DOHH2 (cell line): ENCODE measurements at regions not wholly inside any gene's neighbourhood (a gene's known extent, or its start where the extent isn't known, plus 50 kb on each side); places are given as distances from the start of the nearest gene placed in this dataset.

ENCODE experiments used
- EZH2phosphoT487 ChIP-seq: fragments of 200-600 bp; sonication (generic); IDR thresholded peaks from 2 replicates; pipeline ENCODE4 v1.6.1; 2017; ENCODE audit warnings: borderline replicate concordance, mild to moderate bottlenecking, antibody characterized with exemption, low read length, moderate library complexity, mixed read lengths
- TF ChIP-seq, protein P1 (sequence below): fragments of 200-600 bp; sonication (generic); IDR thresholded peaks from one replicate; pipeline ENCODE4 v1.5.1; 2014; ENCODE audit warnings: antibody characterized with exemption, mild to moderate bottlenecking, low read depth, low read length; ENCODE audit not compliant: poor library complexity, severe bottlenecking

DNA sequence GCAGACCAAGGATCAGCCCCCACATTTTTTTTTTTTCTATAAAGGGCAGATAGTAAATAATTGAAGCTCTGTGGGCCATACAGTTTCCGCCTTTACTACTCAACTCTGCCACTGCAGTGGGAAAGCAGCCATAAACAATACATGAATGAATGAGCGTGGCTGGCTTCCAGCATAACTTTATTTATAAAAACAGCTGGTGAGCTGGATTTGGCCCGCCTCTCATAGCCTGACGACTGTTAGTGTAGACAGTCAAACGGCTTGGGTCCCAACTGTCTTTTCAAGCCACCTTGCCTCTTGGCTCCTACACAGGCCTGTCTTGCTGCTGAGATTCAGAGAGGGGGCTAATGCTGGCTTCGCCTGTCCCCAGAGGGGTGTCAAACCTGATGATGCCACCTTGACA is 169.8 kb upstream of the GPR26 start:
- no peak for TF ChIP-seq EZH2phosphoT487
- TF ChIP-seq, protein P1, sequence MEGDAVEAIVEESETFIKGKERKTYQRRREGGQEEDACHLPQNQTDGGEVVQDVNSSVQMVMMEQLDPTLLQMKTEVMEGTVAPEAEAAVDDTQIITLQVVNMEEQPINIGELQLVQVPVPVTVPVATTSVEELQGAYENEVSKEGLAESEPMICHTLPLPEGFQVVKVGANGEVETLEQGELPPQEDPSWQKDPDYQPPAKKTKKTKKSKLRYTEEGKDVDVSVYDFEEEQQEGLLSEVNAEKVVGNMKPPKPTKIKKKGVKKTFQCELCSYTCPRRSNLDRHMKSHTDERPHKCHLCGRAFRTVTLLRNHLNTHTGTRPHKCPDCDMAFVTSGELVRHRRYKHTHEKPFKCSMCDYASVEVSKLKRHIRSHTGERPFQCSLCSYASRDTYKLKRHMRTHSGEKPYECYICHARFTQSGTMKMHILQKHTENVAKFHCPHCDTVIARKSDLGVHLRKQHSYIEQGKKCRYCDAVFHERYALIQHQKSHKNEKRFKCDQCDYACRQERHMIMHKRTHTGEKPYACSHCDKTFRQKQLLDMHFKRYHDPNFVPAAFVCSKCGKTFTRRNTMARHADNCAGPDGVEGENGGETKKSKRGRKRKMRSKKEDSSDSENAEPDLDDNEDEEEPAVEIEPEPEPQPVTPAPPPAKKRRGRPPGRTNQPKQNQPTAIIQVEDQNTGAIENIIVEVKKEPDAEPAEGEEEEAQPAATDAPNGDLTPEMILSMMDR = no peak
